ENCODE measurements at regions not wholly inside any gene's neighbourhood (a gene's known extent, or its start where the extent isn't known, plus 50 kb on each side); places are given as distances from the start of the nearest gene placed in this dataset.

GRCh38 chr16:13833515-13833914 is 86.4 kb upstream of the ERCC4 start:
- Histone ChIP-seq H3K23ac (ENCODE audit: insufficient read length, low read depth, low read length) (no peak overlapping the region), H3K27ac (ENCODE audit: insufficient read length, low read depth, low read length) (no peak overlapping the region), H4K8ac (replicated peaks; ENCODE audit: insufficient read length, low read depth, low read length) (no peak overlapping the region), H3K4me2 (ENCODE audit: insufficient read depth, insufficient read length, low read length) (no peak overlapping the region), H2BK120ac (ENCODE audit: low read depth, low read length, poor library complexity, severe bottlenecking) (no peak overlapping the region), H2BK12ac (ENCODE audit: insufficient read length, low read depth, low read length) (no peak overlapping the region), H3K18ac (ENCODE audit: insufficient read length, low read depth, low read length) (no peak overlapping the region), H4K20me1 (ENCODE audit: control insufficient read depth, insufficient read depth, insufficient read length) (no peaks in the 10 kb centered on the region), H2AK5ac (ENCODE audit: insufficient read length, low read length) (no peak overlapping the region), H3K79me1 (ENCODE audit: insufficient read depth, low read depth, low read length, poor library complexity, severe bottlenecking) (no peaks in the 10 kb centered on the region), H2BK15ac (ENCODE audit: low read depth, low read length) (no peak overlapping the region), H4K5ac (ENCODE audit: insufficient read length, low read depth, low read length) (no peak overlapping the region), H3K23me2 (ENCODE audit: insufficient read length, low read depth, low read length, poor library complexity, severe bottlenecking) (no peaks in the 10 kb centered on the region), H3T11ph (ENCODE audit: low read length) (no peak overlapping the region), H3K9me3 (ENCODE audit: control insufficient read depth, low read depth, low read length) (no peaks in the 10 kb centered on the region), H4K91ac (ENCODE audit: insufficient read length, low read depth, low read length) (no peak overlapping the region), H3K27me3 (ENCODE audit: insufficient read depth, low read length) (no peaks in the 10 kb centered on the region), H3K9ac (ENCODE audit: extremely low read depth, insufficient read length, low read length) (no peak overlapping the region), H3K56ac (ENCODE audit: insufficient read length, low read depth, low read length) (no peak overlapping the region), H3K4me1 (ENCODE audit: insufficient read depth, low read length) (no peaks in the 10 kb centered on the region), H3K14ac (ENCODE audit: insufficient read depth, low read length) (no peak overlapping the region), H3K4ac (ENCODE audit: low read depth, low read length) (no peak overlapping the region), H2BK5ac (ENCODE audit: insufficient read length, low read length) (no peak overlapping the region), H3K79me2 (ENCODE audit: insufficient read depth, low read length) (no peaks in the 10 kb centered on the region), H2BK20ac (ENCODE audit: low read depth, low read length, poor library complexity, severe bottlenecking) (no peak overlapping the region), H2AFZ (ENCODE audit: low read length) (no peak overlapping the region)
- TF ChIP-seq CTCF (conservative IDR thresholded peaks at IDR 0.05) = no peak
- DNase-seq = no peak
- Mint-ChIP-seq H3K4me1 (peaks cover 12 to 25% of the 10 kb centered on the region in 2 experiments), H3K4me3 (no peak overlapping the region), H3K36me3 (ENCODE audit: insufficient read depth in 1 of 3, low read depth in 3 of 3) (no peaks in the 10 kb centered on the region), H3K27ac (no peak overlapping the region), H3K9me3 (no peaks in the 10 kb centered on the region), H3K27me3 (ENCODE audit: low read depth) (peaks cover 6% of the 10 kb centered on the region)
- no CpG with 5 or more reads among the region's 2 CpGs for WGBS (ENCODE audit: extremely low coverage, insufficient read length, low lambda C conversion rate)
